ENCODE measurements at regions not wholly inside any gene's neighbourhood (a gene's known extent, or its start where the extent isn't known, plus 50 kb on each side); places are given as distances from the start of the nearest gene placed in this dataset.

DNA sequence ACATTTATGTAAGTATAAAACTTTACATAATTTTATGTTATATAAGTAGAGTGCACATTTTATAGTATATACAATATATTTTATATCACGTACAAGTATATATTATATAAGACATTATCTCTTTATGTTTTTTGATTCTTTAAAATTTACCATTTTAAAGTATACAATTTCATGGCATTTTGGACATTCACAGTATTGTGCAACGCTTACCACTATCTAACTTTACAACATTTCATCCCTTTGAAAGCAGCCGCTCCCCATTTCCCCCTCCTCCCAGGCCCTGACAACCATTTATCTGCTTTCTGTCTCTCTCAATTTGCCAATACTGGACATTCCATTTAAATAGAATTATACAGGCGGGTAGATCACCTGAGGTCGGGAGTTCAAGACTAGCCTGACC is 512.5 kb downstream of the TSN start:
- TF ChIP-seq, protein P1, sequence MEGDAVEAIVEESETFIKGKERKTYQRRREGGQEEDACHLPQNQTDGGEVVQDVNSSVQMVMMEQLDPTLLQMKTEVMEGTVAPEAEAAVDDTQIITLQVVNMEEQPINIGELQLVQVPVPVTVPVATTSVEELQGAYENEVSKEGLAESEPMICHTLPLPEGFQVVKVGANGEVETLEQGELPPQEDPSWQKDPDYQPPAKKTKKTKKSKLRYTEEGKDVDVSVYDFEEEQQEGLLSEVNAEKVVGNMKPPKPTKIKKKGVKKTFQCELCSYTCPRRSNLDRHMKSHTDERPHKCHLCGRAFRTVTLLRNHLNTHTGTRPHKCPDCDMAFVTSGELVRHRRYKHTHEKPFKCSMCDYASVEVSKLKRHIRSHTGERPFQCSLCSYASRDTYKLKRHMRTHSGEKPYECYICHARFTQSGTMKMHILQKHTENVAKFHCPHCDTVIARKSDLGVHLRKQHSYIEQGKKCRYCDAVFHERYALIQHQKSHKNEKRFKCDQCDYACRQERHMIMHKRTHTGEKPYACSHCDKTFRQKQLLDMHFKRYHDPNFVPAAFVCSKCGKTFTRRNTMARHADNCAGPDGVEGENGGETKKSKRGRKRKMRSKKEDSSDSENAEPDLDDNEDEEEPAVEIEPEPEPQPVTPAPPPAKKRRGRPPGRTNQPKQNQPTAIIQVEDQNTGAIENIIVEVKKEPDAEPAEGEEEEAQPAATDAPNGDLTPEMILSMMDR (IDR thresholded peaks at IDR 0.05), result no peak
- no peak for TF ChIP-seq POLR2A (IDR thresholded peaks at IDR 0.05)

Measured in ovary (tissue), 3 donors.